Endodermal cell (in vitro differentiated cells): ENCODE measurements at regions not wholly inside any gene's neighbourhood (a gene's known extent, or its start where the extent isn't known, plus 50 kb on each side); places are given as distances from the start of the nearest gene placed in this dataset.

ENCODE experiments used
- DNase-seq: peaks from one replicate; pipeline ENCODE4 v3.0.0-alpha.2; 2017
- H3K27ac ChIP-seq: 2 replicates; pipeline ENCODE4 v1.5.1; 2013; ENCODE audit warnings: mild to moderate bottlenecking, low read depth, low read length, moderate library complexity
- H3K27me3 ChIP-seq: 2 replicates; pipeline ENCODE4 v1.6.1; 2013; ENCODE audit warnings: mild to moderate bottlenecking, low read length, moderate library complexity; ENCODE audit not compliant: insufficient read depth, control insufficient read depth, poor library complexity, severe bottlenecking
- H3K36me3 ChIP-seq: 2 replicates; pipeline ENCODE4 v1.7.0; 2013; ENCODE audit warnings: mild to moderate bottlenecking, low read length, moderate library complexity; ENCODE audit not compliant: control insufficient read depth, insufficient read depth
- H3K4me1 ChIP-seq: one replicate; pipeline ENCODE4 v1.7.0; 2013; ENCODE audit warnings: low read length; ENCODE audit not compliant: control insufficient read depth, insufficient read depth
- H3K4me3 ChIP-seq: 2 replicates; pipeline ENCODE4 v1.5.1; 2013; ENCODE audit warnings: mild to moderate bottlenecking, low read length, moderate library complexity
- H3K9ac ChIP-seq: 2 replicates; pipeline ENCODE4 v1.6.1; 2013; ENCODE audit warnings: mild to moderate bottlenecking, low read length, moderate library complexity; ENCODE audit not compliant: poor library complexity, severe bottlenecking; ENCODE audit errors: extremely low read depth
- H3K9me3 ChIP-seq: 2 replicates; pipeline ENCODE4 v1.6.1; 2013; ENCODE audit warnings: mild to moderate bottlenecking, low read length, moderate library complexity; ENCODE audit not compliant: control insufficient read depth
- H3K27ac Mint-ChIP-seq: 2 replicates; pipeline ENCODE4 v1.8.0; 2020; ENCODE audit warnings: mixed read lengths
- H3K27me3 Mint-ChIP-seq: 2 replicates; pipeline ENCODE4 v1.8.0; 2021; ENCODE audit warnings: mild to moderate bottlenecking, mixed read lengths; ENCODE audit not compliant: insufficient read depth
- H3K36me3 Mint-ChIP-seq: 2 replicates; pipeline ENCODE4 v1.8.0; 2020; ENCODE audit warnings: low read depth, mixed read lengths
- H3K4me1 Mint-ChIP-seq: 2 replicates; pipeline ENCODE4 v1.8.0; 2020; ENCODE audit warnings: mixed read lengths
- H3K4me3 Mint-ChIP-seq: 2 replicates; pipeline ENCODE4 v1.8.0; 2020; ENCODE audit warnings: mild to moderate bottlenecking, moderate library complexity, mixed read lengths
- H3K9me3 Mint-ChIP-seq: 2 replicates; pipeline ENCODE4 v1.8.0; 2020; ENCODE audit warnings: mild to moderate bottlenecking, mixed read lengths
- WGBS, 2 experiments: methylation state at CpG; one replicate each; pipeline versions ENCODE4 v1.1.5 to v1.1.7; 2013; ENCODE audit warnings: missing lambda C conversion rate in 2 of 2, mixed read lengths in 1 of 2; ENCODE audit not compliant: insufficient coverage in 1 of 2, insufficient read length in 1 of 2; 5-methylcytosine and 5-hydroxymethylcytosine counted together
- TF ChIP-seq, protein P1 (sequence below): fragments of 200-600 bp; sonication (generic); conservative IDR thresholded peaks from 2 replicates; pipeline ENCODE4 v1.5.0; 2021; ENCODE audit warnings: antibody characterized with exemption, mild to moderate bottlenecking

DNA sequence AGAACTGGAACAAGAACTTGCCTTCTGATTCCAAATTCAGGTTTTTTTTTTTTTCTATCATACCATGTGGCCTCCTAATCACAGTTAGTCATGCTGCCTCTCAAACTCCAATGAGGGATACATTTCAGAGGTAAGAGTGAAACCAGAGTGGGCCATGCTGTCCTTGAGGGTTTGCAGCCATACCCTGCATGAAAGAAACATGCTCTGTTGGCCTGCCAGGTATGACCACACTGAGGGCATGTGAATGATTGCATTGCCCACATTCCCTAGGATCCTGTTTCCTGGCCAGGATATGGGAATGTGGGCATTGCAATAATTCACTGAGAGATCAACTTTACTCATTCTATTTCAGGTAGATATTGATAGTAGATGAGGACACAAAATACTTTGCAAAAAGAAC, 56.4 kb upstream of the DDIT4L start:
- Histone ChIP-seq H3K4me1 (no peaks in the 10 kb centered on the region), H3K9ac (no peak overlapping the region), H3K4me3 (no peak overlapping the region), H3K27me3 (no peaks in the 10 kb centered on the region), H3K27ac (no peak overlapping the region), H3K9me3 (peaks cover 7% of the 10 kb centered on the region), H3K36me3 (no peaks in the 10 kb centered on the region)
- no peaks in the 10 kb centered on the region for H3K27me3 Mint-ChIP-seq
- H3K27ac Mint-ChIP-seq: no peak overlapping the region
- H3K36me3 Mint-ChIP-seq: no peaks in the 10 kb centered on the region
- H3K4me1 Mint-ChIP-seq: peaks cover 4% of the 10 kb centered on the region
- H3K4me3 Mint-ChIP-seq: no peak overlapping the region
- TF ChIP-seq, protein P1, sequence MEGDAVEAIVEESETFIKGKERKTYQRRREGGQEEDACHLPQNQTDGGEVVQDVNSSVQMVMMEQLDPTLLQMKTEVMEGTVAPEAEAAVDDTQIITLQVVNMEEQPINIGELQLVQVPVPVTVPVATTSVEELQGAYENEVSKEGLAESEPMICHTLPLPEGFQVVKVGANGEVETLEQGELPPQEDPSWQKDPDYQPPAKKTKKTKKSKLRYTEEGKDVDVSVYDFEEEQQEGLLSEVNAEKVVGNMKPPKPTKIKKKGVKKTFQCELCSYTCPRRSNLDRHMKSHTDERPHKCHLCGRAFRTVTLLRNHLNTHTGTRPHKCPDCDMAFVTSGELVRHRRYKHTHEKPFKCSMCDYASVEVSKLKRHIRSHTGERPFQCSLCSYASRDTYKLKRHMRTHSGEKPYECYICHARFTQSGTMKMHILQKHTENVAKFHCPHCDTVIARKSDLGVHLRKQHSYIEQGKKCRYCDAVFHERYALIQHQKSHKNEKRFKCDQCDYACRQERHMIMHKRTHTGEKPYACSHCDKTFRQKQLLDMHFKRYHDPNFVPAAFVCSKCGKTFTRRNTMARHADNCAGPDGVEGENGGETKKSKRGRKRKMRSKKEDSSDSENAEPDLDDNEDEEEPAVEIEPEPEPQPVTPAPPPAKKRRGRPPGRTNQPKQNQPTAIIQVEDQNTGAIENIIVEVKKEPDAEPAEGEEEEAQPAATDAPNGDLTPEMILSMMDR: no peak
- no peak for DNase-seq
- H3K9me3 Mint-ChIP-seq: peaks cover 5% of the 10 kb centered on the region

DNA sequence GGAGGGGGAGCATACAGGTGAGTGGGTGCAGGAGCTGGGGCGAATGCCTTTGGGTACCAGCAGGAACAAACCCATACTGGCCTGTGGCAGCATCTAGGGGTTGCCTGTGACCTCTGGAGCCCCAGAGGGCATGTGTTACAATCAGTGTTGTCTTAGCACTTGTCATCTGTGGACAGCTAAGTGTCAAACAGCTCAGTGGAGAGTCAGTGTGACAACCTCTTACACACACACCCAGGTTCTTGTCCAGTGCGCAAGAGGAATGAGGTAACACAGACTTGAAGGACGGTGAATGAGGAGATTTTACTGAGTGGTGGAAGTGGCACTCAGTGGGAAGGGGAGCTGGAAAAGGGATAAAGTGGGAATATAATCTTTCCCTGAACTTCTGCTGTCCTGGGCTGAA, 54.1 kb upstream of the DDIT4L start:
- Mint-ChIP-seq H3K4me3 (no peak overlapping the region), H3K9me3 (peaks cover 9% of the 10 kb centered on the region), H3K27me3 (no peaks in the 10 kb centered on the region), H3K27ac (no peak overlapping the region), H3K36me3 (no peaks in the 10 kb centered on the region), H3K4me1 (peaks cover 4% of the 10 kb centered on the region)
- no peak overlapping the region for H3K9ac ChIP-seq
- no peak overlapping the region for H3K4me3 ChIP-seq
- TF ChIP-seq, protein P1: no peak
- peaks cover 7% of the 10 kb centered on the region for H3K9me3 ChIP-seq
- no peaks in the 10 kb centered on the region for H3K36me3 ChIP-seq
- H3K27ac ChIP-seq: no peak overlapping the region
- WGBS, 2 experiments: 78 to 100% methylated on average over 1 to 3 of the region's 3 CpGs
- H3K27me3 ChIP-seq: no peaks in the 10 kb centered on the region
- DNase-seq: no peak
- H3K4me1 ChIP-seq: no peaks in the 10 kb centered on the region
